ENCODE measurements at regions not wholly inside any gene's neighbourhood (a gene's known extent, or its start where the extent isn't known, plus 50 kb on each side); places are given as distances from the start of the nearest gene placed in this dataset.

DNA sequence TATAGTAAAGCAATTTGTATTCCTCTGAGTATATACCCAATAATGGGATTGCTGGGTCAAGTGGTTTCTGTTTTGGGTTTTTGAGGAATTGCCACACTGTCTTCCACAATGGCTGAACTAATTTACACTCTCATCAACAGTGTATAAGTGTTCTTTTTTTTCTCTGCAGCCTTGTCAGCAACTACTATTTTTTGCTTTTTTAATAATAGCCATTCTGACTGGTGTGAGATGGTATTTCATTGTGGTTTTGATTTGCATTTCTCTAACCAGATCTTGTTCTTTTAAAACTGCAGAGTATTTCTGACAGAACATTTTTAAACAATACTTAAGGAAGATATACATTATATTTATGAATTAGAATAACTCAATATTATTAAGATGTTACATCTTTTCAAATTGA lies 1140.5 kb upstream of the CNTN5 start:
- no peak overlapping the region for H2AFZ ChIP-seq (ENCODE audit: low read length)
- no peak overlapping the region for H3K4me2 ChIP-seq (ENCODE audit: low read length)
- no peaks in the 10 kb centered on the region for H3K36me3 ChIP-seq (ENCODE audit: low read depth, low read length)
- no peaks in the 10 kb centered on the region for H4K20me1 ChIP-seq (ENCODE audit: low read length)
- no peaks in the 10 kb centered on the region for H3K79me2 ChIP-seq (ENCODE audit: low read length)
- no peak overlapping the region for H3K9ac ChIP-seq (ENCODE audit: low read length)
- no peak for DNase-seq
- TF ChIP-seq EZH2 (IDR thresholded peaks at IDR 0.05; ENCODE audit: low read length, unreplicated experiment): no peak
- TF ChIP-seq, protein P1, sequence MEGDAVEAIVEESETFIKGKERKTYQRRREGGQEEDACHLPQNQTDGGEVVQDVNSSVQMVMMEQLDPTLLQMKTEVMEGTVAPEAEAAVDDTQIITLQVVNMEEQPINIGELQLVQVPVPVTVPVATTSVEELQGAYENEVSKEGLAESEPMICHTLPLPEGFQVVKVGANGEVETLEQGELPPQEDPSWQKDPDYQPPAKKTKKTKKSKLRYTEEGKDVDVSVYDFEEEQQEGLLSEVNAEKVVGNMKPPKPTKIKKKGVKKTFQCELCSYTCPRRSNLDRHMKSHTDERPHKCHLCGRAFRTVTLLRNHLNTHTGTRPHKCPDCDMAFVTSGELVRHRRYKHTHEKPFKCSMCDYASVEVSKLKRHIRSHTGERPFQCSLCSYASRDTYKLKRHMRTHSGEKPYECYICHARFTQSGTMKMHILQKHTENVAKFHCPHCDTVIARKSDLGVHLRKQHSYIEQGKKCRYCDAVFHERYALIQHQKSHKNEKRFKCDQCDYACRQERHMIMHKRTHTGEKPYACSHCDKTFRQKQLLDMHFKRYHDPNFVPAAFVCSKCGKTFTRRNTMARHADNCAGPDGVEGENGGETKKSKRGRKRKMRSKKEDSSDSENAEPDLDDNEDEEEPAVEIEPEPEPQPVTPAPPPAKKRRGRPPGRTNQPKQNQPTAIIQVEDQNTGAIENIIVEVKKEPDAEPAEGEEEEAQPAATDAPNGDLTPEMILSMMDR (conservative IDR thresholded peaks at IDR 0.05; ENCODE audit: low read depth, low read length): no peak
- no peak for TF ChIP-seq EZH2phosphoT487 (IDR thresholded peaks at IDR 0.05; ENCODE audit: borderline replicate concordance, low read length)
- no peaks in the 10 kb centered on the region for H3F3A ChIP-seq (ENCODE audit: low read length, unreplicated experiment)
- no peak overlapping the region for H3K27ac ChIP-seq (ENCODE audit: low read length)
- POLR2A ChIA-PET (ENCODE audit: unreplicated experiment): no interaction called here
- no peak overlapping the region for H3K4me3 ChIP-seq (ENCODE audit: low read length)
- BruUV-seq (replicated peaks): no TSS peak
- no peaks in the 10 kb centered on the region for H3K27me3 ChIP-seq (ENCODE audit: low read length)
- intact Hi-C loops (cut with micrococcal nuclease): no loop called here
- H3K9me3 ChIP-seq (ENCODE audit: low read length): no peaks in the 10 kb centered on the region
- H3K9me2 ChIP-seq (replicated peaks; ENCODE audit: low read length): no peaks in the 10 kb centered on the region
- ATAC-seq: no peak
- CTCF ChIA-PET: no interaction called here
- H3K4me1 ChIP-seq (ENCODE audit: insufficient read depth, low read length): no peaks in the 10 kb centered on the region

DNA sequence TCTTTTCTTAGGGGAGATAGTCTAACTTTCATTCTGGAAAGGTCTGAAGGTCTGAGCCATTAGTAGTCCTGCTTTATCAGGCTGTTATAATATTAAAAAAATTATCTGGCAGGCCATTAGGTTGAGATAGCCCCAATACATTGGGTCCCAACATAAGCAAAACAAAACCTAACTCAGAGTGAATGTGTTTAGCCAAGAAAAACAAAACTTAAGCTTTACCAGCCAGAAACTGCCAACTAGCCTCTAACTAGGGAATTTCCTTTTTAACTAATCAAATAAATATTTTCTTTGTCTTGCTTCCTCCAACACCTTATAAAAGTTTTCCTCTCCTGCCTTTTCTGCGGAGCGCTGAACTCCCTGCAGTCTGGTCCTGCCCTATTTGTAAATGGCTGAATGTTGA lies 1137.7 kb upstream of the CNTN5 start:
- Histone ChIP-seq H3K4me2 (ENCODE audit: low read length) (no peak overlapping the region), H3K79me2 (ENCODE audit: low read length) (no peaks in the 10 kb centered on the region), H3K9ac (ENCODE audit: low read length) (no peak overlapping the region), H3K4me3 (ENCODE audit: low read length) (no peak overlapping the region), H3F3A (ENCODE audit: low read length, unreplicated experiment) (no peaks in the 10 kb centered on the region), H4K20me1 (ENCODE audit: low read length) (no peaks in the 10 kb centered on the region), H2AFZ (ENCODE audit: low read length) (no peak overlapping the region), H3K27ac (ENCODE audit: low read length) (no peak overlapping the region), H3K27me3 (ENCODE audit: low read length) (no peaks in the 10 kb centered on the region), H3K36me3 (ENCODE audit: low read depth, low read length) (no peaks in the 10 kb centered on the region), H3K9me3 (ENCODE audit: low read length) (no peaks in the 10 kb centered on the region), H3K9me2 (replicated peaks; ENCODE audit: low read length) (no peaks in the 10 kb centered on the region), H3K4me1 (ENCODE audit: insufficient read depth, low read length) (no peaks in the 10 kb centered on the region)
- CTCF ChIA-PET: no interaction called here
- TF ChIP-seq, protein P1 (conservative IDR thresholded peaks at IDR 0.05; ENCODE audit: low read depth, low read length): no peak
- TF ChIP-seq EZH2 (IDR thresholded peaks at IDR 0.05; ENCODE audit: low read length, unreplicated experiment) (no peak), EZH2phosphoT487 (IDR thresholded peaks at IDR 0.05; ENCODE audit: borderline replicate concordance, low read length) (no peak)
- intact Hi-C loops (cut with micrococcal nuclease): no loop called here
- POLR2A ChIA-PET (ENCODE audit: unreplicated experiment): no interaction called here
- DNase-seq (no peak), ATAC-seq (no peak)
- BruUV-seq (replicated peaks): no TSS peak

DNA sequence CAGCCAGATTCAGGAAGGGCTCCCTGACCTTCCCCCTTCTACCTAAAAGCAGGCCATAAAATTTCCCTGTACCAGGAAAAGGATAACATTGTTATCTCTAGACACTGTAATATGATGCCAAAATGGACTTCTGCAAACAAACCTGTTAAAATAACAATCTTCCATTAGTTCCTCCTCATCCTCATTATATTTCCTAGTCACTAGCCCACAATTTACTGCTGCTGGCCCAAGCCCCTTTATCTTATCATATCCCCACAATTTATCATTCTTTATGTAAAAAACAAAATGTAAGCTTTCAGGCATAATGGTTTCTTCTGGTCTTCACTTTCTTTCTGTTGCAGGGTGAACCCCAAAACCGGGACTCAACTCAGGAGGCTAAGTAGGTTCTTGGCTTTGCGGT lies 1132.1 kb upstream of the CNTN5 start:
- no peaks in the 10 kb centered on the region for H3K9me3 ChIP-seq (ENCODE audit: low read length)
- POLR2A ChIA-PET (ENCODE audit: unreplicated experiment): no interaction called here
- no peaks in the 10 kb centered on the region for H3K36me3 ChIP-seq (ENCODE audit: low read depth, low read length)
- no peaks in the 10 kb centered on the region for H3K9me2 ChIP-seq (replicated peaks; ENCODE audit: low read length)
- no peak overlapping the region for H3K27ac ChIP-seq (ENCODE audit: low read length)
- no peak overlapping the region for H2AFZ ChIP-seq (ENCODE audit: low read length)
- CTCF ChIA-PET: no interaction called here
- no peak overlapping the region for H3K4me3 ChIP-seq (ENCODE audit: low read length)
- no peaks in the 10 kb centered on the region for H3F3A ChIP-seq (ENCODE audit: low read length, unreplicated experiment)
- no peaks in the 10 kb centered on the region for H3K27me3 ChIP-seq (ENCODE audit: low read length)
- H4K20me1 ChIP-seq (ENCODE audit: low read length): no peaks in the 10 kb centered on the region
- no peaks in the 10 kb centered on the region for H3K79me2 ChIP-seq (ENCODE audit: low read length)
- DNase-seq (no peak), ATAC-seq (no peak)
- H3K4me1 ChIP-seq (ENCODE audit: insufficient read depth, low read length): no peaks in the 10 kb centered on the region
- no TSS peak for BruUV-seq (replicated peaks)
- TF ChIP-seq, protein P1 (conservative IDR thresholded peaks at IDR 0.05; ENCODE audit: low read depth, low read length): no peak
- TF ChIP-seq EZH2 (IDR thresholded peaks at IDR 0.05; ENCODE audit: low read length, unreplicated experiment): no peak
- TF ChIP-seq EZH2phosphoT487 (IDR thresholded peaks at IDR 0.05; ENCODE audit: borderline replicate concordance, low read length): no peak
- H3K9ac ChIP-seq (ENCODE audit: low read length): no peak overlapping the region
- intact Hi-C loops (cut with micrococcal nuclease): no loop called here
- H3K4me2 ChIP-seq (ENCODE audit: low read length): no peak overlapping the region
